ENCODE measurements at regions not wholly inside any gene's neighbourhood (a gene's known extent, or its start where the extent isn't known, plus 50 kb on each side); places are given as distances from the start of the nearest gene placed in this dataset.

DNA sequence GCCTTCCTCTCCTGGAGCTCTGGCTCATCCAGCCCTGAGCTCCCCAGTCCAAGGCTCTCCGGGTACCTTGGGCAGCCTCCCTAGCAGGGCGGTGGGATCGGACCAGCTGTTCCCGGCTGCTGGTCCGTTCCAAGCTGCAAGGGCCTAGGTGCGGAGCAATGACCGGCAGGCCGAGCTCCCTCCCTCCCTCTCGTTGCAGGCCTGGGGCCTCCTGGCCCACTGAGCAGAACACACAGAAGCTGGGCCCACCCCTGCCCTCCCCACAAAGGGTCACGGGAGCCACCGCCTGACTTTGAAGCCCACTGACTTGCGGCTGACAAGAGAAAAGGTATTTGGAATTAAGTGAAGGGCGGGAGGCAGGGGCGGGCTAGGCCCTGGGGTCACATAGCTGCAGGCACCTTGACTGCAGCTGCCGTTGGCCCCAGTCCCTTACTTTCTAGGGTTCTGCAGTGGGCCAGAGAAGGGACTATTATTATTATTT is 104.7 kb upstream of the IER5L start:
- TF ChIP-seq, protein P1, sequence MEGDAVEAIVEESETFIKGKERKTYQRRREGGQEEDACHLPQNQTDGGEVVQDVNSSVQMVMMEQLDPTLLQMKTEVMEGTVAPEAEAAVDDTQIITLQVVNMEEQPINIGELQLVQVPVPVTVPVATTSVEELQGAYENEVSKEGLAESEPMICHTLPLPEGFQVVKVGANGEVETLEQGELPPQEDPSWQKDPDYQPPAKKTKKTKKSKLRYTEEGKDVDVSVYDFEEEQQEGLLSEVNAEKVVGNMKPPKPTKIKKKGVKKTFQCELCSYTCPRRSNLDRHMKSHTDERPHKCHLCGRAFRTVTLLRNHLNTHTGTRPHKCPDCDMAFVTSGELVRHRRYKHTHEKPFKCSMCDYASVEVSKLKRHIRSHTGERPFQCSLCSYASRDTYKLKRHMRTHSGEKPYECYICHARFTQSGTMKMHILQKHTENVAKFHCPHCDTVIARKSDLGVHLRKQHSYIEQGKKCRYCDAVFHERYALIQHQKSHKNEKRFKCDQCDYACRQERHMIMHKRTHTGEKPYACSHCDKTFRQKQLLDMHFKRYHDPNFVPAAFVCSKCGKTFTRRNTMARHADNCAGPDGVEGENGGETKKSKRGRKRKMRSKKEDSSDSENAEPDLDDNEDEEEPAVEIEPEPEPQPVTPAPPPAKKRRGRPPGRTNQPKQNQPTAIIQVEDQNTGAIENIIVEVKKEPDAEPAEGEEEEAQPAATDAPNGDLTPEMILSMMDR (IDR thresholded peaks at IDR 0.05; ENCODE audit: low read depth, low read length, missing input control) = no peak
- TF ChIP-seq, protein P2, sequence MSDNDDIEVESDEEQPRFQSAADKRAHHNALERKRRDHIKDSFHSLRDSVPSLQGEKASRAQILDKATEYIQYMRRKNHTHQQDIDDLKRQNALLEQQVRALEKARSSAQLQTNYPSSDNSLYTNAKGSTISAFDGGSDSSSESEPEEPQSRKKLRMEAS (IDR thresholded peaks at IDR 0.05) = no peak
- TF ChIP-seq, protein P3, sequence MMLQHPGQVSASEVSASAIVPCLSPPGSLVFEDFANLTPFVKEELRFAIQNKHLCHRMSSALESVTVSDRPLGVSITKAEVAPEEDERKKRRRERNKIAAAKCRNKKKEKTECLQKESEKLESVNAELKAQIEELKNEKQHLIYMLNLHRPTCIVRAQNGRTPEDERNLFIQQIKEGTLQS (IDR thresholded peaks at IDR 0.05) = no peak
- TF ChIP-seq TAF1 (conservative IDR thresholded peaks at IDR 0.05) = no peak
